T-helper 17 cell (primary cell): ENCODE measurements at regions not wholly inside any gene's neighbourhood (a gene's known extent, or its start where the extent isn't known, plus 50 kb on each side); places are given as distances from the start of the nearest gene placed in this dataset.

Experiments used
- ATAC-seq: fragments of 150-1000 bp; cut with Tn5 transposase; 2 replicates; pipeline ENCODE4 v1.10.0; 2021; ENCODE audit warnings: mild to moderate bottlenecking, moderate library complexity
- DNase-seq, 3 donors: peaks; one replicate each; pipeline versions ENCODE4 v3.0.0 to v3.0.0-alpha.2; 2020 to 2021
- H3K9me3 ChIP-seq: one replicate; pipeline ENCODE4 v1.7.0; 2013; ENCODE audit warnings: low read length, mild to moderate bottlenecking; ENCODE audit not compliant: control insufficient read depth, poor library complexity, severe bottlenecking
- H3K27ac Mint-ChIP-seq: one replicate; pipeline ENCODE4 v1.8.0; 2022; ENCODE audit warnings: mild to moderate bottlenecking, moderate library complexity, mixed read lengths
- H3K27me3 Mint-ChIP-seq: one replicate; pipeline ENCODE4 v1.8.0; 2022; ENCODE audit warnings: mixed read lengths
- H3K36me3 Mint-ChIP-seq: one replicate; pipeline ENCODE4 v1.8.0; 2022; ENCODE audit warnings: low read depth, mixed read lengths
- H3K4me1 Mint-ChIP-seq: one replicate; pipeline ENCODE4 v1.8.0; 2022; ENCODE audit warnings: mild to moderate bottlenecking, mixed read lengths
- H3K4me3 Mint-ChIP-seq: one replicate; pipeline ENCODE4 v1.8.0; 2022; ENCODE audit warnings: mild to moderate bottlenecking, moderate library complexity, mixed read lengths

DNA sequence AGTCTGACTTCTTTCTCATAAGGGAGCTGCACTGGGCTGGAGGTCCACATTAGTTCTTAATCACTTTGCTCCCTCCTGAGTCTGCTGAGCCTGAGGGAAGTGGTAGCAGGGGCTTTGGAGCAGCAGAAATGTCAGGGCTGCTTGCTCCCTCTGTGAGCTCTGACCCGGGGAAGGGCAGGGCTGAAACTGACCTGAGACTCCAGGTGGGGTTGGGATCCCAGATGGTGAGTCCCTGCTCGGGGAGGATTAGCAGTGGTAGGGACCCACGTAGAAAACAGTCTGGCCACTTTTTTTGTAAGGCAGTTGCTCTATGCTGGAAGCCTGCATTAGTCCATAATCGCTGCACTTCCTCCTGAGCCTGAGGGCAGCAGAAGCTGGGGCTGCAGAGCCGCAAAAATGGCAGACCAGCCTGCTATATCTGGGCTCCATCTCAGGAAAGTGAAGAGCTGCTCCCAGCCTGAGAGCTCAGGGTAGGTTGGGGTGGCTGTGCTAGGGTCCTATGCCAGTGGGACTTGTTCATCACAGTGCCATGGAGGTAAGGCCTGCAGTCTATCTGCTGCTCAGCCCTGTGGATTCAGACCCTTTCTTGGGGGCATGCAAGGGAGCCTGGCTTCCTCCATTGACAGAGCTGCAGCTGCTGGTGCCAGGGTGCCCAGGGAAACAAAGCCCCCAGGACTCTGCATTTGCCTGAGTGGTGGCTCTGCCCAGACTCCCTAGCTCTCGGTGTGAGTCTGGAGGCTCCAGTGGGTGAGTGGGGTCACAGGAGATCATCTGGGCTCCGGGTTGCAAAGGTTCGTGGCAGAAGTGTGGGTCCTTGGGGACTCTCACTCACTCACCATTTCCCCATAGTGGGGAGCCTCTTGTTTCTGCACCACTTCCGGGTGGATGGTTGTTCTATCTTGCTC is 854.3 kb downstream of the LUZP2 start:
- no peak overlapping the region for H3K27ac Mint-ChIP-seq
- H3K36me3 Mint-ChIP-seq, result no peaks in the 10 kb centered on the region
- peaks cover 3% of the 10 kb centered on the region for H3K9me3 ChIP-seq
- H3K4me3 Mint-ChIP-seq, result no peak overlapping the region
- no peaks in the 10 kb centered on the region for H3K27me3 Mint-ChIP-seq
- ATAC-seq, result no peak
- H3K4me1 Mint-ChIP-seq, result no peaks in the 10 kb centered on the region
- DNase-seq, result no peak

GRCh38 chr11:25357133-25357532 is 860.3 kb downstream of the LUZP2 start:
- ATAC-seq, result no peak
- H3K27me3 Mint-ChIP-seq, result no peaks in the 10 kb centered on the region
- H3K4me1 Mint-ChIP-seq, result no peaks in the 10 kb centered on the region
- H3K9me3 ChIP-seq, result no peaks in the 10 kb centered on the region
- H3K27ac Mint-ChIP-seq, result no peak overlapping the region
- no peak for DNase-seq
- H3K36me3 Mint-ChIP-seq, result no peaks in the 10 kb centered on the region
- H3K4me3 Mint-ChIP-seq, result no peak overlapping the region

DNA sequence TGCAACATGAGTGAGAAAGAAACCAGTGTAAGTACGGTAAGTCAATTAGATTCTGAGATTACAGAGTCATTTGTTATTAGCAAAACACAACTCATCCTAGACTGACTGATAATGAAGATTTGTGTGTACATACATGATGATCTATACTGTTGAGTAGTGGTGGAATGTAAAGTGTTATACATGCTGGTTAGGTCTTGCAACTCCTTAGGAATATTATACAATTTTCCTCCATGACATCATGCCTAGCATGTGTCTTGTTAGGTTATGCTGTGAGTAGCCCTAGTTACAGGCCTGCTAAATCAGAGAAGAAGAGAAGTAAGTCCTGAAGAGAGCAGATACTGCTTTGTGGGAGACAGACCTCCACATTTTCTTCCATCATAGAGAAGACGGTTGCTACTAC is 880.6 kb downstream of the LUZP2 start:
- ATAC-seq, result no peak
- H3K9me3 ChIP-seq, result no peaks in the 10 kb centered on the region
- H3K4me1 Mint-ChIP-seq, result no peaks in the 10 kb centered on the region
- H3K27me3 Mint-ChIP-seq, result no peaks in the 10 kb centered on the region
- no peak for DNase-seq
- H3K4me3 Mint-ChIP-seq, result no peak overlapping the region
- H3K27ac Mint-ChIP-seq, result no peak overlapping the region
- H3K36me3 Mint-ChIP-seq, result no peaks in the 10 kb centered on the region

GRCh38 chr11:25396847-25397246 is 900.0 kb downstream of the LUZP2 start:
- no peaks in the 10 kb centered on the region for H3K9me3 ChIP-seq
- ATAC-seq (no peak), DNase-seq (no peak)
- Mint-ChIP-seq H3K27ac (no peak overlapping the region), H3K27me3 (no peaks in the 10 kb centered on the region), H3K4me3 (no peak overlapping the region), H3K4me1 (no peaks in the 10 kb centered on the region), H3K36me3 (no peaks in the 10 kb centered on the region)

GRCh38 chr11:25408146-25408545 is 911.3 kb downstream of the LUZP2 start:
- no peak overlapping the region for H3K27ac Mint-ChIP-seq
- H3K4me1 Mint-ChIP-seq, result no peaks in the 10 kb centered on the region
- no peak for DNase-seq
- no peaks in the 10 kb centered on the region for H3K36me3 Mint-ChIP-seq
- peaks cover 3% of the 10 kb centered on the region for H3K9me3 ChIP-seq
- H3K4me3 Mint-ChIP-seq, result no peak overlapping the region
- no peak for ATAC-seq
- H3K27me3 Mint-ChIP-seq, result no peaks in the 10 kb centered on the region

DNA sequence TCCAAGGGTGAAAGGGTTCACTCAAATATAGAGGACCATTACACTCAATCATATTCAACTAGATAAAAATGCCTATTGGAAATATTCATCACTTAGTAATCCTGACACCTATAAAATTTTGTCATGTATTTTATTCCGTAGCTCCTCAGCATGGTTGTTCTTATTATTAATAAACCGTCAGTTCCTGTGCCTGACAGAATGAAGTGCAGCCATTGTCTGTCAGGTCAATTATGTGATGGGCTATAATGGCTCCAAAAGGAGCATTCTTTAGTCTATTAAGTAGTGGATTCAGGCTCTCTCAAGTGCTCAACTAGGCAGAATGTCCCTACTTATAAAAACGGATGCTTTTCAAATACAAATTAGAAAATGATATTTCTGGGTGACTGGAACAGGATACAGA is 916.1 kb upstream of the ANO3 start:
- Mint-ChIP-seq H3K4me1 (no peaks in the 10 kb centered on the region), H3K27me3 (no peaks in the 10 kb centered on the region), H3K36me3 (no peaks in the 10 kb centered on the region), H3K4me3 (no peak overlapping the region), H3K27ac (no peak overlapping the region)
- DNase-seq (no peak), ATAC-seq (no peak)
- H3K9me3 ChIP-seq, result peaks cover 3% of the 10 kb centered on the region

- Mint-ChIP-seq H3K4me3 (no peak overlapping the region), H3K36me3 (no peaks in the 10 kb centered on the region), H3K27me3 (no peaks in the 10 kb centered on the region), H3K4me1 (no peaks in the 10 kb centered on the region), H3K27ac (no peak overlapping the region)
- DNase-seq (no peak), ATAC-seq (no peak)
- H3K9me3 ChIP-seq, result no peaks in the 10 kb centered on the region
Measured at GRCh38 chr11:25423436-25424199, 908.3 kb upstream of the ANO3 start.

GRCh38 chr11:25432376-25432775 is 899.6 kb upstream of the ANO3 start:
- Mint-ChIP-seq H3K4me1 (no peaks in the 10 kb centered on the region), H3K27ac (no peak overlapping the region), H3K36me3 (no peaks in the 10 kb centered on the region), H3K27me3 (no peaks in the 10 kb centered on the region), H3K4me3 (no peak overlapping the region)
- DNase-seq, result no peak
- no peaks in the 10 kb centered on the region for H3K9me3 ChIP-seq
- ATAC-seq, result no peak

- Mint-ChIP-seq H3K36me3 (no peaks in the 10 kb centered on the region), H3K27ac (no peak overlapping the region), H3K4me3 (no peak overlapping the region), H3K4me1 (no peaks in the 10 kb centered on the region), H3K27me3 (no peaks in the 10 kb centered on the region)
- DNase-seq (no peak), ATAC-seq (no peak)
- no peaks in the 10 kb centered on the region for H3K9me3 ChIP-seq
Measured at GRCh38 chr11:25435197-25435596, 896.7 kb upstream of the ANO3 start.

- Mint-ChIP-seq H3K27me3 (no peaks in the 10 kb centered on the region), H3K27ac (no peak overlapping the region), H3K4me3 (no peak overlapping the region), H3K36me3 (no peaks in the 10 kb centered on the region), H3K4me1 (no peaks in the 10 kb centered on the region)
- no peaks in the 10 kb centered on the region for H3K9me3 ChIP-seq
- no peak for DNase-seq
- no peak for ATAC-seq
Measured at GRCh38 chr11:25436326-25436725, 895.6 kb upstream of the ANO3 start.

- Mint-ChIP-seq H3K27me3 (no peaks in the 10 kb centered on the region), H3K27ac (no peak overlapping the region), H3K4me1 (no peaks in the 10 kb centered on the region), H3K36me3 (no peaks in the 10 kb centered on the region), H3K4me3 (no peak overlapping the region)
- DNase-seq (no peak), ATAC-seq (no peak)
- H3K9me3 ChIP-seq, result no peaks in the 10 kb centered on the region
Measured at GRCh38 chr11:25441421-25441820, 890.5 kb upstream of the ANO3 start.

DNA sequence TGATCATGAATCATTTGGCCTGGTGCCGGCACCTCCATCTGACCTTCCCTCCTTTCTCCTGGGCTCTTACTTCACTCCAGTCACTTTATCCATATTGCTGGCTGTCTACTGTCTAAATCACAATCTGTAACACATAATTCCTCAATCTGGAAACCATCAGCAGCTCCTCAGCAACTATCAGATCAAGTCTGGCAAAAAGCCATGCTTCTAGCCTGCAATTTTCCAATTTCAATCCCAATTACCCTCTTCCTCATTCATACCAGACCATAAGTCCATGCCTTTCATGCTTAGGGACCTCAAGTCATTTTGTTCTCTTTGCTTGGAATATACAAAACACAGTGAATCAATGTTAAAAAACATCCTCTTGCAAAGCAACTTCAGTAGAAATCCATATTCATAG is 882.8 kb upstream of the ANO3 start:
- no peak for DNase-seq
- Mint-ChIP-seq H3K27ac (no peak overlapping the region), H3K36me3 (no peaks in the 10 kb centered on the region), H3K4me3 (no peak overlapping the region), H3K4me1 (no peaks in the 10 kb centered on the region), H3K27me3 (no peaks in the 10 kb centered on the region)
- ATAC-seq, result no peak
- H3K9me3 ChIP-seq, result no peaks in the 10 kb centered on the region

DNA sequence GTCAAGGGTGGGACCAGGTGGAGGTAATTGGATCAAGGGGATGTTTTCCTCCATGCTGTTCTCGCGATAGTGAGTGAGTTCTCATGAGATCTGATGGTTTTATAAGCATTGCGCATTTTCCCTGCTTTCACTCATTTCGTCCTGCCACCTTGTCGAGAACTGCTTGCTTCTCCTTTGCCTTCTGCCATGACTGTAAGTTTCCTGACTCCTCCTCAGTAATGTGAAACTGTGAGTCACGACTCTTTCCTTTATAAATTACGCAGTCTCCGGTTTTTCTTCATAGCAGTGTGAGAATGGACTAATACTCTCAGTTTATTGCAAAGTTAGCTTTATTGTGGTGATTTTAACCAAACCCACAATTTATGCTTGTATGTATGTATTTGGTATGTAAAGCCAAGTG is 878.5 kb upstream of the ANO3 start:
- ATAC-seq (no peak), DNase-seq (no peak)
- Mint-ChIP-seq H3K36me3 (no peaks in the 10 kb centered on the region), H3K27ac (no peak overlapping the region), H3K27me3 (no peaks in the 10 kb centered on the region), H3K4me1 (no peaks in the 10 kb centered on the region), H3K4me3 (no peak overlapping the region)
- no peaks in the 10 kb centered on the region for H3K9me3 ChIP-seq

GRCh38 chr11:25456211-25456610 is 875.7 kb upstream of the ANO3 start:
- Mint-ChIP-seq H3K27me3 (no peaks in the 10 kb centered on the region), H3K27ac (no peak overlapping the region), H3K4me1 (no peaks in the 10 kb centered on the region), H3K4me3 (no peak overlapping the region), H3K36me3 (no peaks in the 10 kb centered on the region)
- H3K9me3 ChIP-seq, result no peaks in the 10 kb centered on the region
- no peak for DNase-seq
- no peak for ATAC-seq
